Adrenal gland (tissue), 9 donors: ENCODE measurements at regions not wholly inside any gene's neighbourhood (a gene's known extent, or its start where the extent isn't known, plus 50 kb on each side); places are given as distances from the start of the nearest gene placed in this dataset.

Experiments
- DNase-seq, 7 donors: peaks; one replicate each; pipeline ENCODE4 v3.0.0-alpha.2; 2019 to 2020
- H3K27ac ChIP-seq, 5 donors: fragments of 200-600 bp; sonication (generic) in 4 of 5; 1 replicate in 3 of 5; 2 replicates in 2 of 5; pipeline versions ENCODE4 v1.5.1 to v1.8.0; 2016 to 2020; ENCODE audit warnings: mild to moderate bottlenecking in 1 of 5
- H3K27me3 ChIP-seq: fragments of 200-600 bp; 2 replicates; pipeline ENCODE4 v1.8.0; 2021
- H3K36me3 ChIP-seq, 2 donors: fragments of 200-600 bp; replicated peaks in 1 of 2; 1 replicate in 1 of 2; 2 replicates in 1 of 2; pipeline versions ENCODE4 v1.5.1 to v1.8.0; 2018 to 2022
- H3K4me1 ChIP-seq, 2 donors: fragments of 200-600 bp; replicated peaks in 1 of 2; 1 replicate in 1 of 2; 2 replicates in 1 of 2; pipeline versions ENCODE4 v1.5.1 to v1.8.0; 2018 to 2021
- H3K4me3 ChIP-seq, 4 donors: fragments of 200-600 bp; sonication (generic) in 3 of 4; one replicate each; pipeline ENCODE4 v1.5.1; 2016 to 2018
- H3K9me3 ChIP-seq, 3 donors: fragments of 200-600 bp; sonication (generic) in 1 of 3; replicated peaks in 1 of 3; 1 replicate in 2 of 3; 2 replicates in 1 of 3; pipeline versions ENCODE4 v1.5.1 to v1.8.0; 2016 to 2021
- CTCF ChIP-seq, 6 experiments: fragments of 450-650 bp in 4 of 6; fragments of 200-600 bp in 2 of 6; sonication (generic) in 1 of 6; IDR thresholded peaks; 1 replicate in 5 of 6; 2 replicates in 1 of 6; pipeline versions ENCODE4 v1.5.1 to v1.8.0; 2016 to 2021; ENCODE audit warnings: antibody characterized with exemption in 6 of 6, mild to moderate bottlenecking in 2 of 6, moderate library complexity in 1 of 6
- POLR2A ChIP-seq, 2 donors: fragments of 450-650 bp; IDR thresholded peaks; one replicate each; pipeline ENCODE4 v1.6.1; 2017; ENCODE audit warnings: antibody characterized with exemption in 2 of 2, mild to moderate bottlenecking in 2 of 2, moderate library complexity in 1 of 2
- WGBS, 4 donors: extraction: QIAGEN DNeasy Blood & Tissue Kit in 2 of 4; methylation state at CpG; one replicate each; pipeline versions ENCODE4 v1.1.5 to v1.1.7; 2013 to 2017; 5-methylcytosine and 5-hydroxymethylcytosine counted together
- intact Hi-C, 2 donors: fragments of 100-400 bp; cut with DNase I; formaldehyde crosslinking; loops; one replicate each; pipeline versions ENCODE4 v1.14.1 to v1.15.0; 2022 to 2023
- donor health status: healthy with polysubstance abuse.
- donor health status: Bipolar disorder and iron deficiency.
- donor health status: DM: yes; HTN: yes; CAD: no.
- donor health status: DM: no; HTN: no; CAD: no.
- donor health status: DM: no; HTN: no; CAD: no.

GRCh38 chr2:235303499-235304291 lies 190.1 kb upstream of the AGAP1 start:
- intact Hi-C loops = no loop called here
- no peaks in the 10 kb centered on the region for H3K36me3 ChIP-seq

GRCh38 chr2:235305678-235306077 lies 188.2 kb upstream of the AGAP1 start:
- no peak for TF ChIP-seq POLR2A (IDR thresholded peaks at IDR 0.05)
- WGBS, 4 donors = 85 to 90% (median 90%) methylated on average over 4 to 6 of the region's 6 CpGs

More at GRCh38 chr2:235303499-235304291, 190.1 kb upstream of the AGAP1 start:
- TF ChIP-seq CTCF (IDR thresholded peaks at IDR 0.05) (no peak), POLR2A (IDR thresholded peaks at IDR 0.05) (no peak)
- DNase-seq = no peak
- Histone ChIP-seq H3K4me1 (no peaks in the 10 kb centered on the region), H3K4me3 (no peak overlapping the region), H3K9me3 (no peaks in the 10 kb centered on the region), H3K27ac (no peak overlapping the region), H3K27me3 (no peaks in the 10 kb centered on the region)
- 76 to 80% (median 78%) methylated on average over 18 of the region's 18 CpGs for WGBS, 4 donors

GRCh38 chr2:235311044-235311443 lies 182.8 kb upstream of the AGAP1 start:
- 90 to 93% (median 92%) methylated on average over 4 of the region's 4 CpGs for WGBS, 4 donors
- no peak for TF ChIP-seq CTCF (IDR thresholded peaks at IDR 0.05)
- Histone ChIP-seq H3K9me3 (no peaks in the 10 kb centered on the region), H3K36me3 (no peaks in the 10 kb centered on the region), H3K27me3 (no peaks in the 10 kb centered on the region), H3K27ac (no peak overlapping the region), H3K4me1 (no peaks in the 10 kb centered on the region), H3K4me3 (no peak overlapping the region)
- intact Hi-C loops = no loop called here
- DNase-seq = no peak

More at GRCh38 chr2:235305678-235306077, 188.2 kb upstream of the AGAP1 start:
- no peaks in the 10 kb centered on the region for H3K4me1 ChIP-seq
- no peak overlapping the region for H3K4me3 ChIP-seq
- H3K9me3 ChIP-seq = no peaks in the 10 kb centered on the region
- no peak overlapping the region for H3K27ac ChIP-seq
- H3K36me3 ChIP-seq = no peaks in the 10 kb centered on the region
- no peaks in the 10 kb centered on the region for H3K27me3 ChIP-seq
- intact Hi-C loops = no loop called here
- no peak for DNase-seq

- Histone ChIP-seq H3K36me3 (no peaks in the 10 kb centered on the region), H3K27me3 (no peaks in the 10 kb centered on the region), H3K4me1 (no peaks in the 10 kb centered on the region), H3K4me3 (no peak overlapping the region), H3K27ac (no peak overlapping the region), H3K9me3 (no peaks in the 10 kb centered on the region)
- no peak for DNase-seq
- 65 to 81% (median 67%) methylated on average over 2 of the region's 2 CpGs for WGBS, 4 donors
- intact Hi-C loops = no loop called here
- TF ChIP-seq POLR2A (IDR thresholded peaks at IDR 0.05) (no peak), CTCF (IDR thresholded peaks at IDR 0.05) (no peak)
These were observed 181.3 kb upstream of the AGAP1 start for GRCh38 chr2:235312571-235312970.
